Caki2 (cell line): ENCODE measurements at regions not wholly inside any gene's neighbourhood (a gene's known extent, or its start where the extent isn't known, plus 50 kb on each side); places are given as distances from the start of the nearest gene placed in this dataset.

Source experiments
- DNase-seq: peaks from one replicate; pipeline ENCODE4 v3.0.0-alpha.2; 2015; ENCODE audit warnings: low read depth
- in situ Hi-C: cut with HindIII; loops from 2 replicates; pipeline ENCODE4 v1.10.0; 2016; ENCODE audit warnings: low sequenced_read_pairs, low pct_unique_long_range_greater_than_20kb, mixed read lengths

GRCh38 chr3:153000325-153000724 is 161.7 kb upstream of the RAP2B start:
- in situ Hi-C loops, result no loop called here
- DNase-seq, result no peak

GRCh38 chr3:153001210-153002078 is 160.6 kb upstream of the RAP2B start:
- DNase-seq, result no peak
- in situ Hi-C loops, result no loop called here

GRCh38 chr3:153003441-153003840 is 158.6 kb upstream of the RAP2B start:
- in situ Hi-C loops, result no loop called here
- DNase-seq, result no peak

GRCh38 chr3:153003862-153004261 is 158.2 kb upstream of the RAP2B start:
- in situ Hi-C loops, result no loop called here
- DNase-seq, result no peak

GRCh38 chr3:153008226-153008625 is 153.8 kb upstream of the RAP2B start:
- in situ Hi-C loops, result no loop called here
- no peak for DNase-seq

- in situ Hi-C loops, result no loop called here
These were observed 138.1 kb upstream of the RAP2B start for GRCh38 chr3:153023896-153024295.

GRCh38 chr3:153026026-153026425 is 136.0 kb upstream of the RAP2B start:
- in situ Hi-C loops, result loop anchor here (25.0 kb wide), 1 partner anchor 561 kb away; no protein-coding TSS in a partner anchor
- DNase-seq, result no peak

More at GRCh38 chr3:153023896-153024295, 138.1 kb upstream of the RAP2B start:
- no peak for DNase-seq

GRCh38 chr3:153028381-153028780 is 133.6 kb upstream of the RAP2B start:
- in situ Hi-C loops, result loop anchor here (25.0 kb wide), 1 partner anchor 559 kb away; no protein-coding TSS in a partner anchor
- no peak for DNase-seq

- no peak for DNase-seq
- in situ Hi-C loops, result loop anchor here (25.0 kb wide), 1 partner anchor 558 kb away; no protein-coding TSS in a partner anchor
These were observed 132.7 kb upstream of the RAP2B start for GRCh38 chr3:153029350-153029749.

GRCh38 chr3:153032891-153033290 is 129.1 kb upstream of the RAP2B start:
- DNase-seq, result no peak
- in situ Hi-C loops, result loop anchor here (25.0 kb wide), 1 partner anchor 554 kb away; no protein-coding TSS in a partner anchor

- in situ Hi-C loops, result loop anchor here (25.0 kb wide), 1 partner anchor 550 kb away; no protein-coding TSS in a partner anchor
- DNase-seq, result no peak
These were observed 125.2 kb upstream of the RAP2B start for GRCh38 chr3:153036846-153037245.

- in situ Hi-C loops, result loop anchor here (25.0 kb wide), 1 partner anchor 549 kb away; no protein-coding TSS in a partner anchor
- DNase-seq, result no peak
These were observed 123.7 kb upstream of the RAP2B start for GRCh38 chr3:153038367-153038766.

- peak; percentile 25 for DNase-seq
- in situ Hi-C loops, result loop anchor here (25.0 kb wide), 1 partner anchor 549 kb away; no protein-coding TSS in a partner anchor
These were observed 123.2 kb upstream of the RAP2B start for GRCh38 chr3:153038779-153039178.

- DNase-seq, result no peak
- in situ Hi-C loops, result loop anchor here (25.0 kb wide), 1 partner anchor 546 kb away; no protein-coding TSS in a partner anchor
These were observed 120.8 kb upstream of the RAP2B start for GRCh38 chr3:153041181-153041580.

GRCh38 chr3:153042088-153042487 is 119.9 kb upstream of the RAP2B start:
- in situ Hi-C loops, result loop anchor here (25.0 kb wide), 1 partner anchor 545 kb away; no protein-coding TSS in a partner anchor
- DNase-seq, result no peak

GRCh38 chr3:153043729-153044328 is 118.2 kb upstream of the RAP2B start:
- DNase-seq, result no peak
- in situ Hi-C loops, result loop anchor here (25.0 kb wide), 1 partner anchor 543 kb away; no protein-coding TSS in a partner anchor

- in situ Hi-C loops, result loop anchor here (25.0 kb wide), 1 partner anchor 542 kb away; no protein-coding TSS in a partner anchor
- no peak for DNase-seq
These were observed 116.9 kb upstream of the RAP2B start for GRCh38 chr3:153045150-153045549.

- in situ Hi-C loops, result no loop called here
- no peak for DNase-seq
These were observed 111.0 kb upstream of the RAP2B start for GRCh38 chr3:153050978-153051377.
